Suppressor macrophage (primary cell): ENCODE measurements at regions not wholly inside any gene's neighbourhood (a gene's known extent, or its start where the extent isn't known, plus 50 kb on each side); places are given as distances from the start of the nearest gene placed in this dataset.

ENCODE experiments used
- DNase-seq, 4 experiments: peaks; one replicate each; pipeline ENCODE4 v3.0.0-alpha.2; 2020 to 2022

DNA sequence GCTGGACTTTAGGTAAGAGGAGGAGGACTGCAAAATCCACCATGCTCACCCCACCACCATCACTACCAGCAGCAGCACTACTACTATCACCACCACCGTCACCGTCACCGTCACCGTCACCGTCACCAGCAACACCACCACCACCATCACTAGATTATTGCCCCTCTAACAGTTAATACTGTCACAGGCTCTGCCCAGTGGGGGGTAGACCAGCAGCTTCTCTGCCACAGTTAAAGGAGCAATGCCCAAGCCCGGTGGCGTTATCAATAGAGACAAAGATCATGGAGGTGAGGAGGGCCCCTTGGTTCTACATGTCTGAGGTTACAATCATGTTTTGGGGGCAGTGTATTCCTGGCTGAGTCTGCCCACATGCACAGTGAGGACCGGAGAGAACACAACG is 184.4 kb upstream of the DYNLRB2 start:
- no peak for DNase-seq

DNA sequence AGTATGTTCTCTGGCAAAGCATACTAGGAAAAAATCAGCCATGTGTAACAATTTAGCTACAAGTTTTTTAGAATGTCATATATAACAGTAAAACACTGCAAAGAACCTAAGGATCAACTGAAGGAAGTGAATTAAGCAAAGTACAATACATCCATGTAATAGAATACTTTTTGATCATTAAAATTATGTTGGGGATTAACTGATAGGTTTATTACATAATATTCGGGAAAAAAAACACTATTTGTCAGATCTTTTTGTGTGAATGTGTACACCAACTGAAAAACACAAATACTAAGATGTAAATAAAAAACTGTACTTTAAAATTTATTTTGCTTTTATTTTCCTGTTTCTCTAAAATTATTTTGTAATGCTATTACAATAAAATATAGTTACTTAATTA is 185.5 kb upstream of the DYNLRB2 start:
- DNase-seq = no peak

DNA sequence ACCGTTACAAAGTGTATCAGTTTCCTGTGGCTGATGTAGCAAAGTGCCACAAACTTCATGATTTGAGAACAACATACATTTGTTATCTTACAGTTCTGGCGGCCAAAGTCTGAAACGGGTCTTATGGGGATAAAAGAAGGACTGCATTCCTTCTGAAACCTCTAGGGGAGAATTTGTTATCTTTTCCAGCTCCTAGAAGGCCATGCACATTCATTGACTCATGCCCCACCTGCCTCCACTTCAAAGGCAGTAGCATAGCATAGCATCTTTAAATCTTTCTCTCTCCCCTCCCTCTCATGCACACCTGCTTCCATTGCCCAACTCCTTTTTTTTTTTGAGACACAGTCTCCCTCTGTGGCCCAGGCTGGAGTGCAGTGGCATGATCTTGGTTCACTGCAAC is 190.7 kb upstream of the DYNLRB2 start:
- no peak for DNase-seq

DNA sequence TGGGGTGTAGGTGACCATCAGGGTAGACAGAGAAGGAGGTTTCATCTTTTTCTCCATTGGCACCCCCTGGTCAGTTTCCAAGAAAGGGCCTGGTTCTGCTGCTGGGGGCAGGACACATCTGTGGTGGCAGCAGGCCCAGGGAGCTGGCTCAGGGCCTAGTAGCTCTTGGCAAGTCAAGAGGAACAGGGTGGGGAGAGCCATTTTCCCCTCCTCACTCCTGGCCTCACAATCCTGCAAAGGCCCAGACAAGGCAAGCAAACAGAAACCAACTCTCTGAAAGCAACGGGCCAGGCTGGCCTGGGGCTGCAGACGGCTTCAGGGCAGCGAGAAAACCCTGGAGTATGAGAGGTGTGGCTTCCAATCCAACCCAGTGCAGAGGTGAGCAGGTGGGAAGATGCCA is 192.9 kb upstream of the DYNLRB2 start:
- DNase-seq = no peak

DNA sequence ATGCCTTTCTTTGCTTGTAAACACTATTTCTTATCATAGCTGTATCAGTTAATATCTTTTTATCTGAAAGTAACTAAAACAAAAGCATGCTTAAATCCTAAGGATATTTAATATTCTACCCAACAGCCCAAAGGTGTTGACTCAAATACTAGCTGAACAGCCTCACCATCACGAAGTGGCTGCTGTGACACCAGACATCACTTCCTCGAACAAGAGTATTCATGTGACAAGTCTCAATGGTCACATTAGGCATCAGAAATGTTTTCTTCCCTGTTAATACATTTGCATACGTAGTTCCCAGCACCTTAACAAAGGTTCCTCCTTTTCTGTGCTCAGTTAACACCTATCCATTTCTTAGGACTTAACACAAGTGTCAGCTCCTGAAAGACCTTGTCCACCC is 193.8 kb upstream of the DYNLRB2 start:
- DNase-seq = no peak

DNA sequence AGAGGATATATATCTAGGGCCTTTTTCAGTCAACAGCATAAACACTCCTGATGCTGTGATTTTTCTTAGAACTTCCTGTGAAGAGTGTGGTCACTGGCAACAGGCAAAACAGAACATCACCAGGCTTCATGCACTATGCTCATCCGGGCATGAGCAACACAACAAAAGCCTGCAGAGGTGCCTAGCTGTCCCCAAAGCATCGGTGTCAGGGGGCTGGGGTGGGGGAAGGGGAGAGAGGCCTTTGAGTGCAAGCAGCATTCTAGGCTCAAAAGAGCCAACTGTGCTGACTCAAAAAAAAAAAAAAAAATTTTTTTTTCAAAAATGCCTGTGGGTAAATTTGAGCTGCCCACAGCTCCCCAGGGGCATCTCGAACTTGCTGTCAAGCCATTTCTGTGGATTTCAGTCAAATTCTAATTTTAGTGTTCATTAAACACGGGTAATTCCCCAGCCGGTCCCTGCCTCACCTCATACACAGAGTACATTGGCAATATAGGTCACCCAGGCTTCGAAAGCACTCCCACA is 194.6 kb upstream of the DYNLRB2 start:
- no peak for DNase-seq

DNA sequence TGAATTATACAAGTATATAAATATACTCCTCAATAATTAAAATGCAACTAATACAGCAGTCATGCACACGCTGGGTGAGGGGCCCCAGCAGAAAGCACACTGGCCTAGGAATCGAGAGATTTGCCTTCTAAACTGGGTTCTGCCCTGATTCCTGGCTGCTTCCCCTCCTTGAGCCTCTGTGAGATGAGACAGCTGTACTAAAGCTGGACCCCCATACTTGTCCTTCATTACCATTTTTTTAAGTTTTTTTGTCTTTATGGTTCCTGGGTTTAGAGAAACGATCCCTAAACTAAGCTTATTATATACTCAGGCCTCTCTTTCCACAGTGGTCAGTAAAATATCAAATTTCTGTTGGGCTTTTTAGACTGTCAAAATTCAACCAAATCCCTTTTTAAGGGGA is 195.1 kb upstream of the DYNLRB2 start:
- no peak for DNase-seq

DNA sequence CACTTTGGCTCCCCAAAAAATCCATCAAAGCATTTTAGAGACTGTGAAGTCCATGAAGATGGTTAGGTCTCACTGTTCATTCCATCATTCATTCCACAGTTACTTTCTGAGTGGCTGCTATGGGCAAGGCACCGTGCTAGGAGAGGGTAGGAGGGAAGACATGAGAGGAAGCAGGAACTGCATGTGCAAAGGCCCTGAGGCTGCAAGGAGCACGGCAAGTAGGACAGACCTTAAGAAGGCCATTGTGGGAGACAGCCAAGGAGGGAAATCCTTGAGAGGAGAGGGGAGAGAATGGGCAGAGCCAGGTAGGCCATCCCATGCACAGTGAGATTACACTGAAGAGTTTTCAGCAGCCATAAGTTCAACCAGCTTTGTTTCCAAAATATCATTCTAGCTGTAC is 196.2 kb upstream of the DYNLRB2 start:
- no peak for DNase-seq

DNA sequence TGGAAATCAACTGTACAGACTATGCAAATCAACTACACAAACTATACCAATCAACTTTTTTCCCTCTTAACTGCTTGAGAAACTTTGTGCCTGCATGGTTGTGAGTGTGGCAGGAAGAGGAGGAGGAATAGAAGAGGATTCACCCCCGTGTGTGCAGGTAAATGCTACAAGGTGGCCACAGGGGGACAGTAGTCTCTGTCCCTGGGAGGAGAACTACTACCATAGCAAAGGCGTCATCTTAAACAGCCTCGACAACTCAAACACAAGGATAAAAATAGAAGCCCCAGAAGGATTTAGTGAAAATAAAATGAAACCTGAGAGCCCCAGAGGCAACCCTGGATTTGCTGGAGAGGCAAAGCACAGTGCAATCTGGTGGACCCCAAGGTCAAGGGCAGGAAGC is 199.5 kb upstream of the DYNLRB2 start:
- no peak for DNase-seq

DNA sequence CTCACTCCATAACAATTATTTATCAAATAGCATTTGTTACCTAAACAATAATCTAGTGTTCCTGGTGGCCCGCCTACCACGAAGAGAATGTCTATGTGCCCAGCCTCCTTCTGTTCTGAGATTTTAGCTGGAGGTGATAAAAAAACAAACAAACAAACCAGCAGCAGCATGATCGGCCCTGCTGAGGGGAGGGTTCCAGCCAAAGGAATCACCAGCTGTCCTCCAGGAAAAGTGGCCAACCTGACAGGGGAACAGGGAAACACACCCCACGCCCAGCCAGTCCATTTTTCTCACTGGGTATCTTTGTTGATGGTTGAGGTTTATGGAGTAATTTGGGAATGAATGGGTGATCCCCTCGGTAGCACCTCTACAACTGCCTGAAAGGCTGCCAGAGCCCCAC is 203.0 kb upstream of the DYNLRB2 start:
- no peak for DNase-seq

DNA sequence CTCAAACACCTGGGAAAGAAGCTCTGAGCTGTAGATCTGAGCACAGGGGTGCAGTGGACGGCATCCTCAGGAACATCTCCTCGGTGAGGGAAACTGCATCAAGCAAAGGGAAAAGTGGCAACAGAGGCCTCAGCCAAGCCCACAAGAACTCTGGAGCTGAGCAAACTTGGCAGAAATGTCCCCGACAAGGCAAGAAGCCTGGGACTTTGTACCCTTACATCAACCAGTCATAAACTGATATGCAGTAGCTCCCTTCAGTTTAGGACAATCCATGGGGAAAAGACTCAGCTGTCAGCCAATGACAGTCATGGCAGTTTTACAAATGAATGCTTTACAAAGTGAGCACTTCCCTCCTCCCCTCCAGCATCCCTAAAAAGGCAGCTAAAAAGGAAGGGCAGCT is 210.0 kb upstream of the DYNLRB2 start:
- no peak for DNase-seq

DNA sequence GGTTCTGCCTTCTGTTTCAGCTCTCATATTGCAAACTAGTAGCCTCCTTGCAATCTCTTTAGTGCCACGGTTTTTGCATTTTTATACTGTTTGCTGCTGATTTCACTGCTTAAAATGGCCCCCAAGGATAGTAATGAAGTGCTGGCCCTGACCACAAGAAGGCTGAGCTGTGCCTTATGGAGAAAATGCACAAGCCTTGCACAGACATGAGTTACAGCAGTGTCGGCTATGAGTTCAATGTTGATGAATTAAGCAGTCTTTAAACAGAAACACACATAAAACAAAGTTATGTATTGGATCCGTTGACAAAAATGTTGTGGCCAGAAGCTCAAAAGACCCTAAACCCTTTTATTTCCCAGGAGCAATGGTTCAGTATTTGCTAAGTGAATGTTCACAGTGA is 210.6 kb upstream of the DYNLRB2 start:
- DNase-seq = no peak

DNA sequence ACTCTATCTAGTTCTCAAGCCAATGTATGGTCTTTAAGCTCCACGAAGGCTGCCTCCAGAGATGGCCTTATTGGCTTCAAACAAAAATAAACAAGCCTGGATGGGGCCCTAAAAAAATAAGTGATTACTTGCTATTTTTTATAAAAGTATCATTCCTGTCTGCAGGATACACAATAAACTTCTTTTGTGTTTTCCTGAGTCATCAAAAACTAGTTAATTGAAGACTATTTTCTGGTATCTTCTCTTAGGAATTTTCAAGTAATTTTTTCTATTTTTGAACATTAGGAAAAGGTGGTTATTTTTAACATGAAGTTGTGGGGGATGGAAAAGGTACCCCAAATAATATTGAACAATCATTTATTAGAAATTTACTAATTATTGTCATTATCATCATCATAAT is 213.1 kb upstream of the DYNLRB2 start:
- DNase-seq = no peak

DNA sequence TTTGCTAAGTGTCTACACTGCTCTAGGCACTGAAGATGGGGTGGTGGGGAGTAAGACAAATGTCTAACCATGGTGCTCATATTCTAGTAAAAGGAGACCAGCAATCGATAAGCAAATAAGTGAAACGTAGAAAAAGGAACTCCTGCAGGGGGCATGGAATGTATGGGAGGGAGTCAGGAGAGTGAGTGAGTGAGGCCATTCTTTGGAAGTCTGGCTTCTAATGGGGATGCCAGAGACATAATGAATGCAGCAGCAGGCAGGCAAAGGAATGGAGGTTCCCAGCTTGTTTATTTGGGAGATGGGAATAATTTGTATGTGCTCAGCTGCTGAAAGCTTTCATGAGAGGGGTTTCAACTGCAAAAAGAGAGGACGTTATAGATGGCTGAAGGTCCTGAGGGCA is 216.4 kb upstream of the DYNLRB2 start:
- DNase-seq = no peak

DNA sequence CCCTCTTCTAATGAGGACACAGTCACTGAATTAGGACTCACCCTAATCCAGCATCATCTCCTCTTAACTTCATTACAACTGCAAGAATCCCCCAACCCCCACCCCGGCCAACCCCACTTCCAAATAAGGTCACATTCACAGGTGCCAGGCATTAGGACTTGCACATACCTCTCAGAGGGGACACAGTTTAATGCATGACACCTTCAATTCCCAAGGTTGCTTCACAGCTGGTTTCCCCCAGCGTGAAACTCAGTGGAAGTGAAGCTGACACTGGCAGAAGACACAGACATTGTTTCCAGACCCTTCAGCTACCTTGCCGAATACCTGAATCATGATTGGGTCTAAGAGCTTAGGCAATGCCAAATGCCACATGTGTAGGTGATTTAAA is 217.0 kb upstream of the DYNLRB2 start:
- no peak for DNase-seq

DNA sequence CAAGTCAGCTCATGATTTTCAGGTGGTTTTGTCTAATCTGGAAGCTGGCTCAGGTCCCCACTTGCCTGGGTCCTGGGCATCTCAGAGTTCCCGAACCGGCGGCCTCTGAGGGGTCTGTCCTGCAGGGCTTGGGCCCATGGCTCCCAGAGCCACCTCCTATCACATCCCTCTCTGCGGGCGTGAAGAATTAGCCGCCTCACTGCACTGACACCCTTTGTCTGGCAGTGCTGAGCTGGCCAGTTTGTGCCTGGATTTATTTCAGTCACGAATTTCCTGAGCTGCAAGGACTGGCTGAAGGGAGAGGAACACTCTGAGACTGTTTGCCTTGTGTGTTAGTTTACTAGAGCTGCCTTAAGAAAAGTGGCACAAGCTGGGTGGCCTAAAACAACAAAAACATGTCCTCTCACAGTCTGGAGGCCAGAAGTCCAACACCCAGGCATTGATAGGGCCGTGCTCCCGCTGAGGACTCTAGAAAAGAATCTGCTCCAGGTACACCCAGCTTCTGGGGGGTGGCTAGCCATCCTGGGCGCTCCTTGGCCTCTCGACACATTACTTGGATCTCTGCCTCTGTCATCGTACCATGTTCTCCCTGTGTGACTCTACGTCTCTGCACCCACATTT is 217.5 kb upstream of the DYNLRB2 start:
- DNase-seq = no peak

DNA sequence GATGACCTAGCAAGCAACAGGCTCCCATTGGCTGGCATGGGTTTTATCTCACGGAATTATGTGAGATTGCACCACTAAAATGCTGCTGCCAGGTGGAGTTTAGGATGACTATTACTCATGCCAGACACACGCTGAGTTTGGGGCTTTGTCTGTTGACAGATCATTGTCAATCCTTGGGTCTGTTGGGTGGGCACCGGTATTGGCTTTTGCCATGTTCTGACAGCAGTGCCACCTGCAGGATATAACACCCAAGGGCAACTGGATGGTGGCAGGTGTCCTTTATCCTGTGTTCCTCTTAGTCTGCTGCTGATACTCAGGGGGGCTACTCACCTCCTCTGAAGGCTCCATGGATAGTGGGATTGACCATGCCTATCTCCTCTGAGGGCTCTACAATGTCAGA is 221.6 kb upstream of the DYNLRB2 start:
- no peak for DNase-seq

DNA sequence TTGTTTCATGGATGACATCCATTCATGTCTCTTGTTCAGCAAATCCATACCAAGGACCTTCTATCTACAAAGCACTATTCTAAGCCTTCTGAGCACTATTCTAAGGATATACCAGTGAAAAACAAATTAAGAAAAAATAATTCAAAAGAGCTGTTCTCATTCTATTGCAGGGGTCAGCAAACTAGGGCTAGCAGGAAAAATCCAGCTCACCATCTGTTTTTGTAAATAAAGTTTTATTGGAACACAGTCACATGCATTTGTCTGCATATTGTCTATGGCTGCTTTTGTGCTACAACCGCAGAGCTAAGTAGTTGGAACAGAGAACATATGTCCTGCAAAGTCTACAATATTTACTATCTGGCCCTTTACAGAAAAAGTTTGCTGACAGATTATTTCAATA is 222.7 kb upstream of the DYNLRB2 start:
- DNase-seq = no peak

DNA sequence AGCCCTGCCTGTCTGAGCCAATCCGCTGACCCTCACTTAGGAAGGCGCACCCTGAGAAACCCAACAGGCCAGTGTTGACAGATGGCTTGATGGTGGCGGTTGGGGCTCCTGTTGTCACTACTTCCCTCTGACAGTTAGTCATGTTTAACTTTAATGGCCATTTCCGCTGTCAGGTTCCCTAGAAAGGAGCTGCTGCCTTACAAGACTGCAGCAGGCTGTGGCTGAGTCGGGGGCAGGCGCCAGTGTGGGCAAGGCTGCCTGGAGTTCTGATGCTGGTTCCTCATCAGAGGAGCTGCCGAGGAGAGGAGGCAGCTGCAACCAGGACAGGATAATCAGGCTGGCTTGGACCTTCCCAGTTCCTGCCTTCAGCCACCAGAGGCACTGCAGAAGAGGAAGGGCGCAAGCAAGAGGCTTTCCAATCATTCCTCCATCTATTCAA is 223.2 kb upstream of the DYNLRB2 start:
- DNase-seq = peak; percentile 16 to 50 (median 32)

DNA sequence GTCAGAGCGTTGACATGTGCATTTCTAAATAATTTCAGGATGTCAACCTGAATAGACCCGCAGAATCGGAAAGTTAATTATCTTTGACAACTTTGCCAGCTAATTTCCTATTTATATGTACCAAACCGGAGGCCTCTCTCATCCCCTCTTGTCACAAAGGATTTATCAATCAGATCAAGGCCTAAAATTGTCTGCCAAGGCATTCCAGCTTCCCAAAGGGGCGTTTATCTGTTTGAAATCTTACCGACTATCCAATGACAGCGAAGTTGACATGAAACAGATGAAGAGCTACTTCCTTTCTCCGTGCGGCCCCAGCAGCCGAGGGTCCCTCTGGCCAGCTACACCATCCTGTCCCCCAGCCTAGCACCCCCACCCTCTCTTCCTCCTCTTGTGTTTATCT is 223.7 kb upstream of the DYNLRB2 start:
- DNase-seq = no peak

DNA sequence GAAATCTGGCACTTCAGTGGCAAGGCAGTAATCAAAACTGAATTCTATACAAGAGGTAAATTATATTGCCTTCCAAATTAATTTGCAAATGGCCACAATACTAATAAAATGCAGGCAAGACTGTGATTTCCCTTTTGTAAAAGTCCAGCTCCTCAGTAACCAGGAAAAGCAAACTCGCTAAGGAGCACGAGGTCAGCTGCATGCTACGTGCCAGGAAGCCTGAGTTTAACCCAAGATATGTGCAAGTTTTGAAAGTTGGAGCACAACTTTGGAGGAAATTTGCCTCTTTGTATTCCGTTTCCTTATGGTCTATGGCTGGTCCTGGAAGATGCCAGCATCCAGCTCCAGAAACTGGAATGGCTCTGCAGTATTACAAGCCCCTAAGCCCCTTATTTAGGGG is 226.8 kb upstream of the DYNLRB2 start:
- DNase-seq = no peak

DNA sequence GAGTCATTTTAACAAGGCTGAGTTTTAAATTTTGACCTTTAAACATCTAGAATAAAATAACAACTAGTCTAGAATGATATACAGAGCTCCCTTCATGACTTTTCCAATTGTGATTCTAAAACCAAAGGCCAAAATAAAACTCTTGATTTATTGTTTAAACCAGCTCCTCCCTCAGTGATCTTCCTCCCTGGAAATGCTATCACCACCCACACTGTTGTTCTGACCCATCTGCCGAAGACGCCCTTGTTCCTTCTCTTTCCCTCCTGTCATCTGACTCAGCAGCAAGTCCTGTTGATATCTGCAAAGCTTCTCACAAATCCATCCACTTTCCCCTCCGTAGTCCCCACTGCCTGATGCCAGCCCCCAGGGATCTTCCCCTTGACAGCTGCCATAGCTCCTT is 231.6 kb upstream of the DYNLRB2 start:
- no peak for DNase-seq

DNA sequence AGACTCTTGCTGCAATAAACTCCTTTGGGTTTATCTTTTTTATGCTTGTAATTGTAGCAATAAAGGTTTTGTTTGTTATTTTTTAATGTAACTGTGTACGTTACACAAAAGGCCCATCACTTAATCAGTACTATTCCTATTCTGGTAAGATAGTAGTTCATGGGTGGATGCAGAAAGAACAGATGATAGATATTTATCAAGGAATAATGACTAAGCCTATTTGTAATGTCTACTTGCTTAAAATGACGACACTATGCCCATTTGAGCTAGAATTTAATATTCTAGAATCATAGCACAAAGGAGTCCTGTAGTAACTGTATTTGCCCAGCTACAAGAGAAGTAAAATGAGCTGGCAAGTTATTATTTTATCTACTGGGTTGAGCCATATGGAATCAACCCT is 235.4 kb upstream of the DYNLRB2 start:
- DNase-seq = no peak

DNA sequence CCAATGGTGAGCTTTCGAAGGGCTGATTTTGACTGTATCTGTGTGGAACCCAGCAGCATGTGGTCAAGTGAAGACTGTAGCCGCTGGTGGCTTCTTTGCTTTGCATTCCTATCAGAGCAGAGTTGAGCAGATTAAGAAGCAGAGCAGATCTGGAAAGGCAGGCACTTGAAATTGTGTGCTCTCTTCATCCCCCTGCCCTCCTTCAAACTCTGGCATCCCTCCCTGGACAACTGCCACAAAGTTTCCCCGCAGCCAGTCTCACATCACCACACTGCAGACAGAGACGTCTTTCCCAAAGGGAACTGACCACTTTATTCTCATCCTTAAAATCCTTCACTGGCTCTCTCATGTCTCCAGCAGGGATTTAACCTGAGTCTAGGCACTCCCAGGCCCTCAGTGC is 237.1 kb upstream of the DYNLRB2 start:
- no peak for DNase-seq

DNA sequence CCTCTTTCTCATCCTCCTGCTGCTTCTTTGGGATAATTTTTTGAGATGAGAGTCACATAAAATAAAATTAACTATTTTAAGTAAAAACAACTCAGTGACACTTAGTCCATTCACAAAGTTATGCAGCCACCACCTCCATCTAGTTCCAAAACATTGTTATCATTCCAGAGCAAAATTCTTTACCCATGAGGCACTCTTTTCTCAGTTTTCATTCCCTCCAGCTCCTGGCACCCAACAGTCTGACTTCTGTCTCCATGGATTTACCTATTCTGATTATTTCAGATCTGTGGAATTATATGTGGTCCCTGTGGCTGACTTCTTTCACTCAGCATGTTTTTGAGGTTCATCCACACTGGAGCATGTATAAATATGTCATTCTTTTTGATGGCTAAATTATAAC is 239.9 kb upstream of the DYNLRB2 start:
- no peak for DNase-seq
